DMS114 treated with DMSO at 0.1 percent for 48 hours (cell line): ENCODE measurements at regions not wholly inside any gene's neighbourhood (a gene's known extent, or its start where the extent isn't known, plus 50 kb on each side); places are given as distances from the start of the nearest gene placed in this dataset.

Experiments
- DNase-seq: peaks from one replicate; lab custom pipeline; 2025; ENCODE audit not compliant: unreplicated experiment; lab: John Stamatoyannopoulos, UW

DNA sequence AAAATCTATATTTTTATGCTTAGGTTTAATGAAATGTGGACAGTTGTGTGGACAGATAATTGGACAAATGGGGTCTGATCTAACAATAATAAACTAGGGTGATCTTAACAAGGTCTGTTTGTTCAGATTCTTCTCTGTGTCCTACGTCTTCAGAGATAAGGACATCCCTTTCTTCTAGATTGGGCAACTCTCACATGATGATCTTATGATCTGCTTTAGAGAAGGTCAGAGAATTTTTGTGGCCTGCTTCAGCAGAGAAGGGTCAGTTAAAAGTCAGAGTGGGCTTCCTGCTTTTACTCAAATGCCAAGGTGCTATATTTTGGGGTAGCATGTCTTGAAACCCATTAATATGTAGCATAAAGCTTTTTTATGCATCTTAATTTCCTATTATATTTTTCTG lies 63.8 kb upstream of the RGMB start:
- no peak for DNase-seq

DNA sequence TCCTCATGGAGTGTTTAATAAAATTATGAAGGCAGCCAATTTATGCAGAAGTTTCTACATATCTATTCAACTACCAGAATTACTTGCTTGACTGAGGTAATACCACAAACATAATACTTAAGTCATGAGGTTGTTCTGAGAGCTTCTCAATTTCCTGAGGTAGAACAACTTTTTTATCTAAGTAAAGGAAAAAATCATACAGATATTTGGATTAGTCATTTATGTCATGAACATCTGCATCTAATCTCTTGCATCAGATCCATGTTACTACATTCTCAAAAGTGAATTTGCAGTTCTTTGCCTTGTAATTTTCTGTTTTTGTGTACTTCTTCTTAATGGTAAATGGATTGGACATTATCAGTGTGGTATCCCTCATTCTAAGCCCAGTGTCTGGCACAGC lies 60.4 kb upstream of the RGMB start:
- no peak for DNase-seq

DNA sequence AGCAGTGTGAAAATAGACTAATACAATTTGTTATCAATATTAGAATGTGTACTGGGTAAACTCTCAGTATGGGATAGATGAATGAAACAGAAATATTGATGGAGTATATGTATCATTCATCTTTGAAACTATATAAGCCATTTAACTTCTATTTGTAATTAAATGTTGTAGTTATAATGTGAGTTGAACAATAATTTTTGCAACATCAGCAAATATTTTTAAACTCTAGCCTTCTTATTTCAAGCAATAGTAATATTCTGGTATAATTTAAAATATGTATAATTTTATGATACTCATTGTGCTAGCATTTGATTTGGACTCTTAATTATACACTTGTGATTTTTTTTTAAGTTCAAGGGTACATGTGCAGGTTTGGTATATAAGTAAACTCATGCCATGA lies 59.6 kb upstream of the RGMB start:
- no peak for DNase-seq

DNA sequence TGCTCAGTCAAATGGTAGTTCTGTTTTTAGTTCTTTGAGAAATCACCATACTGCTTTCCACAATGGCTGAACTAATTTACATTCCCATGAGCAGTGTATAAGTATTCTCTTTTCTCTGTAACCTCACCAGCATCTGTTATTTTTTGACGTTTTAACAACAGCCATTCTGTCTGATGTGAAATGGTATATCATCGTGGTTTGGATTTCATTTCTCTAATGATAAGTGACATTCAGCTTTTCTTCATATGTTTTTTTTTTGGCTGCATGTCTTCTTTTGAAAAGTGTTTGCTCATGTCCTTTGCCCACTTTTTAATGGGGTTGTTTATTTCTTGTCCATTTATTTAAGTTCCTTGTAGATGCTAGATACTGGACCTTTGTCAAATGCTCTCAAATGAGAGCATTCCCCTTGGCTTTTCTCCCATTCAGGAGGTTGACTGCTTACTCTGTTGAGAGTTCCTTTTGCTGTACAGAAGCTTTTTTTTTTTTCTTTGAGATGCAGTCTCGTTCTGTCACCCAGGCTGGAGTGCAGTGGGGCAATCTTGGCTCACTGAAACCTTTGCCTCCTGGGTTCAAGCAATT lies 58.7 kb upstream of the RGMB start:
- DNase-seq: no peak

- no peak for DNase-seq
Measured at GRCh38 chr5:98721231-98721928, 52.1 kb upstream of the RGMB start.

DNA sequence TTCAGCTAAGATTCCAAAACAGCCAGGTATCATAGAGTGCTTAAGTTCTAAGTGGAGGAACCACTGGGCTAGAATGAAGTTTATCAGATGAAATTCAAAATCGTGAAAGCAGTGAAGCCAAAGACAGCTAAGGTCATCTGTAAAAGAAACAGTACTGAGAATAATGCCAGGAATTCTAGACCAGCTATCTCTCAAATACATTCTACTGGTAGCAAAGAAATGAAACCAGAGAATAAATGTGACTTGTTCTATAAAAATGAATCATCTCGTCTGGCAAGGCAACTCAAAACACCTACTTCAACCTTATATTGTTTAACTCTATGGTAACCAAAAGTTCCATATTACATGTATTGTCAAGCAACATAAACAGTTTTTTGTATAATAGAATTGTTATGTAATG lies 51.3 kb upstream of the RGMB start:
- DNase-seq: no peak

GRCh38 chr5:98723061-98723460 lies 50.4 kb upstream of the RGMB start:
- DNase-seq: no peak
